LoVo (cell line): ENCODE measurements at regions not wholly inside any gene's neighbourhood (a gene's known extent, or its start where the extent isn't known, plus 50 kb on each side); places are given as distances from the start of the nearest gene placed in this dataset.
"Not testable (repeated sequence)": the region's sequence is repeated elsewhere in the genome, so short reads cannot be mapped to it uniquely, and the experiment has no call there.

Experiments
- DNase-seq: peaks from one replicate; pipeline ENCODE4 v3.0.0-alpha.2; 2016; ENCODE audit warnings: low spot score

DNA sequence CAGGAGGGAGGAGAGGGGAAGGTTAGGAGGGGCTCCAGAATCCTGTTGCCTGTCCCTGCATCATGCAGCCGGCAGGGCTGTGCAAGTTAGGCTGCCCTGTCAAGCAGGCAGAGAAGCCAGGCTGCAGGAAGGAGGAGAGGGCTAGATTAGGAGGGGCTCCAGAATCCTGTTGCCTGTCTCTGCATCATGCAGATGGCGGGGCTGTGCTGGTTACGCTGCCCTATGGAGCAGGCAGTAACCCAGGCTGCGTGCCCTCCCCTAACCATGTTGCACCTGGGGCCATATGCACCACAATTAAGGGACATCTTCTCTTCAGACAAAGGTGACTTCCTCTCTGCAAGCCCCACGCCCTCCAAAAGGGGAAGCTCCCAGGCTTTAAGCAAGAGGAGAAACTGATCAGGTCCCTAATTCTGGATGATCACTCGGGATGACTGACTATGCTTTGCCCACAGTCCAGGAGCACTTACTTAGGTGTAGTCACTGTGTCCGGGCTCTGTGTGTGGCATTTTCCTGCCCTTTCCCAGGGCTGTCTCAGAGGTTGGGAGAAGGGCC lies 457.4 kb downstream of the SETD4 start:
- DNase-seq, result no peak

DNA sequence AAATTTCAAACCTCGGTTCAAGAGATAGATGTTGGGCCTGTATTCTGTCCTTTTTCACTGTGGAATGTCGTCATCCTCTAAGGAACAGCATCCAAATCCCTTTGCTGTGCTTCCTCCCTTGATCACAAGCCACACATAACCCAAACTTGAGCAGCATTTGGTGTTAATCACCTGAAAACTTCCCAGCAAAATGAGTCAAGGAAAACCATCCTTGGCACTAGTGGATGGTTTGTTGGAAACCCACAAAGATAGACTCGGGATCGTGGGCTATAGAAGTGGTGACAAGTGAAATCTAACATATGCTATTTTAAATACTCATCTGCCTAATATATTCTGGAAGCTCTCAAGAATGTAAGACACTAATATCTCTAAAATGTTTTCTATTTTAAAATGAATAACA lies 459.1 kb downstream of the SETD4 start:
- no peak for DNase-seq

DNA sequence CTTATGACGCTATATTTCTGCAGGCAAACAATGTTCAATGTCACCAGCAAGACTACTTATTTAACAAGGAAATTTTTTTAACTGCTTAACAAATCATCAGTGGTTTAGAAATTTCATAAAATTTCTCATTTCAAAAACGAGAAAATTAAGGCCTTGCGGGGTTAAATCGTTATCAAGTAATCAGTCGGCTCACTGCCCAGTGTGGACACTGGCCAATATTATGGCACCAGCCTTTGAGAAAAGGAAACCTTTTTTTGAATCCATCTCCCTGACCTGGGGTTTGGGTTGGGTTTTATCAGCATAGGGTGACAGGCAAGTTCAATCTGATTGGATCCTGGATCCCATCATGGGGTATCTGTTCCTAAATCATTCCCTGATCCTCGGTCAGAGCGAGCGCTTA lies 461.2 kb downstream of the SETD4 start:
- DNase-seq, result no peak

GRCh38 chr21:35597750-35598339 lies 462.5 kb downstream of the SETD4 start:
- DNase-seq, result no peak

DNA sequence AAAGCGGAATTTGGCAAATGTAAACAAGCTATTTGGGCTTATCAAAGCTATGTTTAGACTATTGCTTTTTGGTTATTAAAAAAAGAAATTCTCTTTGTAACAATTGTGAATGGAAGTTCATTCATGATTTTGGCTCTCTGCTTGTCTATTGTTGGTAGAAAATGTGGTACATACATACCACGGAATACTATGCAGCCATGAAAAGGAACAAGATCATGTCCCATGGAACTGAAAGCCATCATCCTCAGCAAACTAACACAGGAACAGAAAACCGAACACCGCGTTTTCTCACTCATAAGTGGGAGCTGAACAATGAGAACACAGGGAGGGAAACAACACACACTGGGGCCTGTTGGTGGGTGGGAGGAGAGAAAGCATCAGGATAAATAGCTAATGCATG lies 465.4 kb downstream of the SETD4 start:
- DNase-seq, result no peak

GRCh38 chr21:35593000-35593502 lies 467.3 kb downstream of the SETD4 start:
- DNase-seq, result no peak

- not testable (repeated sequence) for DNase-seq
Observed at GRCh38 chr21:35590284-35590683, 470.0 kb downstream of the SETD4 start.

- DNase-seq, result no peak
Observed at GRCh38 chr21:35587841-35588380, 472.4 kb downstream of the SETD4 start.

- DNase-seq, result no peak
Observed at GRCh38 chr21:35586305-35586704, 474.0 kb downstream of the SETD4 start.

DNA sequence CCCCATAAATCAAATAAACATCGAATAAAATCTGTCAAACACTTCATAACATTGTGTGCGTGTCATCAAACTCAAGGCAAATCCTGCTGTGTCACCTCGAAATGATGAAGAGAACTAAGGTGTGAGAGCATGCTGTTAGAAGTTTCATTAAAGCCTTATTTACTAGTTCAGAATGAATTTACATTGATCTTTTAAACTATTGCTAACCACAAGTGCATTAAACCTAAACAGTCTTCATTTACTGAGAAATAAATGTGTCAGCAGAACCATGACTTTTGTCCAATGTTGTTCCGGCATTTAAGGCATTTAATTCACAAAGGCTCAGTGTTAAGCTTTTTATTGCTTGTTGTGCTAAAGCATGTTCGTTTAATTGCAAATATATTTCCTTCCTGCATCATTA lies 474.4 kb downstream of the SETD4 start:
- no peak for DNase-seq

DNA sequence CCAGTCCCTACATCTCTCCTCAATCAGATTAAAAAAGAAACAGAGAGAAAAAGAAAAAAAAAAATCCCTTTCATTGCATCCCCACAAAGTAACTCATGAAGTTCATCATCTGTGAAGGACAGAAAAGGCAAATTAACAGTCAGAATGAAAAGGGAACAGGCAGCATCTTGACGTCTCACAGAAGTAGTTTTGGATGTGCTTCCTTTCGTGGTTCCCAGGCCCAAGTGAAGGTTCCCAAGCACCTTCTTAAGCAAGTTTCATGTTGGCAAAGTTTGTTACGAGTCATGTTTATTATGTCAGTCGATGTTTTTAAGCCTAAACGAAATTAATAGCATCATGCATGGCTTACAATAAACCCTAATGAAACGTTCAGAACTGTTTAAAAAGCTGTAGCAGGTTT lies 475.2 kb downstream of the SETD4 start:
- no peak for DNase-seq

- DNase-seq, result no peak
Observed at GRCh38 chr21:35583566-35584216, 476.6 kb downstream of the SETD4 start.

DNA sequence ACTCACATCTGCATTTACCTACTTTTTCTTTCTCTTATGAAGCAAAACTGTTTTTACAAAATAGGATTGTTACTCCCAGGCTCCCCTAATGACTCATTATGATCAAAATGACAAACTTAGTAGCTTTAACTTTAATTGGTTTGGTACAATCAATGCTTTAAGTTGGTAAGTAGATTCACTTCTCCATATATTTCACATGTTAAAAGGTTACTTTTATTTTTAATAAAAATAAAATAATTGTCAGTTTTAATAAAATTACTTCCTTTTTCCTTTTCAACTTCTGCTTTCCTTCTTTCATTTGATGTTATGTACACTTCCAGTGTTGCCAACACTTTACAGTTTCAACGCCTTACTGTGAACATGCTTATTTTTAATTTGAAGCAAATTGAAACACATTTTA lies 477.6 kb downstream of the SETD4 start:
- no peak for DNase-seq

DNA sequence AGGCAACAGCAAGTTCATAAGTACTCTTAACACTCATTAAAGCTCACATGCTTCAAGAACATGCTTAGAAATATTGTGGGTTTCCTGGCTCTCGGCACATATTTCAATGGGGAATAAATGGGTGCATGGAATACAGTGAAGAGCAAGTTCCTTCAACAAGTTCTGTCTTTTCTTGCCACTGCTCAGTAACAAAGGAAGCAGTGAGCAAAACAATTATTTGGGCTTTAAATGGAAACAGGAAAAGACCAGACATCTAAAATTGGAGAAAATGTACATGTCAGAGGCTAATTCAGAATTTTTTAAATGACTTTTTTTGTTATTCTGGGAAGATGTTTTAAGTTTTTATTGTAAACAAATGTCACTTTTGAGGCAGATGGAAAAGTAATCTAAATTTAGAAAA lies 478.7 kb downstream of the SETD4 start:
- no peak for DNase-seq

GRCh38 chr21:35579520-35580293 lies 480.6 kb downstream of the SETD4 start:
- no peak for DNase-seq

DNA sequence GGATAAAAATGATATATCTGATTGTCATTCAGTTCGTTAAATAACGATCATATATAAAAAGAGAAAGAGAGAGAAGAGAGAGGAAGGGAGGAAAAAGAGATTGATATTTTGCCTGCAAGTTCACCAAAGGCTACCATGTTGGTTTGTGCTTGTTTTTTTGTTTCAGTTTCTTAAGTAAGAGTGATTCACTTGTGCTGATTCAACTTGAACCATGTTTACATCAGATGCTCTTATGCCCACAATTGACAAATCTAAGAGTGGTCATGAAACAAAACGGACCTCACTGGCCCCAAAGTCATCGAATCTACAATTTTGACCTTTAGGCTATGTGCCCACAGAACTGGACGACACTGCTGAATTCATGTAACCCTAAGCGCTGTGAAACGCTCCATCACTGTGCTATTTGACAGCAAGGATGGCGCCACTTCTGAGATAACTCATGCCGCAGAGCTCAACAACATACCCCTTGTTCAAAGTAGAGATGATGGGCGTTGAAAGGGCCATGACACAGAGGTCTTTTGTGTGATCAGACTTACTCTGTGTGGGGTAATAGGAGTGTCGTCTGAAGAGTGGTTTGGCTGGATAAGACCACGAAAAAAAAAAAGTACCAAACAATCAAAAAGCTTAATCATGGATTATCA lies 481.4 kb downstream of the SETD4 start:
- DNase-seq, result no peak

DNA sequence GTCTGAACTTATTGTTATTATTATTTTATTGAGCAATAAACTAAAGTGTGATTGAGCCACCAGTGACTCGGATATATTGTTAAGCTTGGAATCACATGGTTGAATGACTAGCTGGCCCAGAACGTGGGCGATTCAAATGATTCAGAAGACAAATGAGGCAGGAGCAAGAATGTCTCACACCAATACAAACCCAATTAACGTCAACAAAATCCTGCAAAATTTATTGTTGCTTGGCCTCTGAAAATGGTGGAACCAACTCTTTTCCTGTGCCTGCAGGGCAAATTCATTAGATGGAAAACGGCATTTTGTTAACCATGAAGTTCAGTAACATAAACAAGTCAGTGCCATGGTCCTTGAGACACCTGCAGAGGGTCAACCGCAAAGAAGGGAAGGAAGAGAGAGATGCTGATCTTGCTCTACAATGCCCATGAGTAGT lies 482.0 kb downstream of the SETD4 start:
- no peak for DNase-seq

GRCh38 chr21:35575280-35575915 lies 484.9 kb downstream of the SETD4 start:
- no peak for DNase-seq

DNA sequence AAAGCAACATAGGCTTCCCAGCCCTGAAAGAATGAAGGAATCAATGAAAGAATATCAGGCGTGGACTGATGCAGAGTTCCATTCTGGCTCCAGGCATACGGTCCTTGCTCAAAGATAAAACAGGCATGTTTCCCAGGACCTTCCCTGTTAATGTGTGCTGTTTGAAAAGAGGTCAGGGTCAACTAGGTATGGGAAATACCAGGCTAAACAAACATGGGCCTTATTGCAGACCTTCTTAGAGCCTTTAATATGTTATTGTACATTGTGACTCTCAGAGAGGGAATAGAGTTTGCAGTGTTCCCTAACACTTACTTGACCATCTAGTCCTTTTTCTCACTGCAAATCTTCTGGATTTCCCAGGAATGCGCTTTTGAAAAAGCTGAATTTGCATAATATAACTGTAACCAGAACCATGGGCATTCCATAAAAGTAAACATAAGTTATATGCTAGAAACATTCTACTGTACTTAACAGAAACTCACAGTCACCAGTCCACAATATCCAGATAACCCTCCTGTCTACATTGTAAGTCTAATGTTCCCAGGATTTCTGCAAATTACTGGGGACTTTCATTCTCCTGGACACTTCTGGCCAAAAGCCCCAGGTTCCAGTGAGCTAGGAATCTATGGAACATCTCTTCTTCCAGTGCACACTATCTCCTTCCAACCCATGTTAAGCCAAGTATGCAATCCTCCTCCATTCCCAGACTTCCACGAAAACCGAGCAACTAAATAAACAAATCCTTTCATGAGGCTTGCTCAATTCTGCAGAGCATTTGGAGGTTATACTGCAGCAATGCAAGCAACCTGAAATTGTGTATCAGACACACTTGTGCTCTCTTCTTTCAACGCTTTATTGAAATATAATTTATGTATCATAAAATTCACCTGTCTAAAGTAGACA lies 486.6 kb downstream of the SETD4 start:
- no peak for DNase-seq

DNA sequence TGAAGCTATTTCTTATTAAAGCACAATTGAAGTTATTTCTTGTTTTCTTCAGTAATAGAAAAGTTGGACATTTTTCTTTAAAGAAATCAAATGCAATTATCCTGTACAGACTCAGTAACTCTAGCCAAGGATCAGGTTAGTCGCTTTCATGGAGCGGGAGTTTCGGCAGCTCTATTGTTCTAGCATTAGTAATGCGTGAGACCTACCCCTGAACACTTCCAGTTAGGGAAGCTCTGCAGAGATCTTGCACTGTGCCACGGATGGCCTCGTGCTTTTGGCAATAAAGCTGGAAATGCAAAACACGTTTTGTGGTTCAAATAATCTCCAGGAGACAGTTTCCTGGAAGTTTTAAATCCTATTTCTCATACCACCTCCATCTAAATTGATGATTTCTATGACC lies 488.4 kb downstream of the SETD4 start:
- no peak for DNase-seq

DNA sequence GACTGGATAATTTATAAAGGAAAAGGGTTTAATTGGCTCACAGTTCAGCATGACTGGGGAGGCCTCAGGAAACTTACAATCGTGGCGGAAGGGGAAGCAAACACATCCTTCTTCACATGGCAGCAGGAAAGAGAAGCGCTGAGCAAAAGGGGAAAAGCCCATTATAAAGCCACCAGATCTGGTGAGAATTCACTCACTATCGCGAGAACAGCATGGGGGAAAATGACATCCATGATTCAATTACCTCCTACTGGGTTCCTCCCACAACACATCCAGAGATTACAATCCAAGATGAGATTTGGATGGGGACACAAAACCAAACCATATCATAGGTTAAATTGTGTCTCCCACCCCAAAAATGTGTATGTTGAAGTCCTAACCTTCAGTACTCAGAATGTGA lies 491.7 kb downstream of the SETD4 start:
- no peak for DNase-seq
